HepG2 (cell line): ENCODE measurements at regions not wholly inside any gene's neighbourhood (a gene's known extent, or its start where the extent isn't known, plus 50 kb on each side); places are given as distances from the start of the nearest gene placed in this dataset.

ENCODE experiments used
- ATF7 ChIP-seq, 2 experiments: fragments of 450-650 bp in 1 of 2; sonication (generic) in 1 of 2; formaldehyde crosslinking in 1 of 2; IDR thresholded peaks; 2 replicates each; pipeline versions ENCODE4 v1.4.0 to v1.6.1; 2016 to 2020; ENCODE audit warnings: antibody characterized with exemption in 1 of 2, mild to moderate bottlenecking in 1 of 2, missing genetic modification reagents in 1 of 2
- BCLAF1 ChIP-seq: fragments of 450-650 bp; IDR thresholded peaks from 2 replicates; pipeline ENCODE4 v1.6.1; 2017; ENCODE audit warnings: mild to moderate bottlenecking
- CTCF ChIP-seq: sonication (generic); formaldehyde crosslinking; IDR thresholded peaks from 2 replicates; pipeline ENCODE4 v1.5.0; 2020; ENCODE audit warnings: mild to moderate bottlenecking, missing genetic modification reagents, moderate library complexity
- MED1 ChIP-seq: sonication (generic); formaldehyde crosslinking; IDR thresholded peaks from 2 replicates; pipeline ENCODE4 v1.4.0; 2020; ENCODE audit warnings: missing genetic modification reagents
- MZF1 ChIP-seq: sonication (generic); formaldehyde crosslinking; IDR thresholded peaks from 2 replicates; pipeline ENCODE4 v1.8.1; 2023; ENCODE audit warnings: mild to moderate bottlenecking, missing genetic modification reagents, borderline replicate concordance
- PCBP2 ChIP-seq: fragments of 200-400 bp; formaldehyde crosslinking; optimal IDR thresholded peaks from 2 replicates; pipeline ENCODE3; 2018; ENCODE audit warnings: low read length, low read depth; ENCODE audit not compliant: poor library complexity, severe bottlenecking
- POLR2A ChIP-seq, 2 experiments: IDR thresholded peaks; 2 replicates each; pipeline ENCODE4 v1.6.1; 2011; ENCODE audit warnings: low read depth in 2 of 2, low read length in 2 of 2, mild to moderate bottlenecking in 1 of 2, moderate library complexity in 1 of 2; ENCODE audit not compliant: insufficient read depth in 1 of 2
- PPARG ChIP-seq: conservative IDR thresholded peaks from 2 replicates; pipeline ENCODE4 v1.6.1; 2016; ENCODE audit warnings: missing biosample characterization, missing genetic modification reagents
- TAF1 ChIP-seq: sonication (generic); formaldehyde crosslinking; IDR thresholded peaks from 2 replicates; pipeline ENCODE4 v1.4.0; 2020; ENCODE audit warnings: missing genetic modification reagents
- ZNF331 ChIP-seq: sonication (generic); formaldehyde crosslinking; IDR thresholded peaks from 2 replicates; pipeline ENCODE4 v1.4.0; 2020; ENCODE audit warnings: missing genetic modification reagents
- ZNF513 ChIP-seq: sonication (generic); formaldehyde crosslinking; conservative IDR thresholded peaks from 2 replicates; pipeline ENCODE4 v1.5.0; 2020; ENCODE audit warnings: missing genetic modification reagents
- ZNF569 ChIP-seq: sonication (generic); formaldehyde crosslinking; IDR thresholded peaks from 2 replicates; pipeline ENCODE4 v1.5.0; 2020; ENCODE audit warnings: mild to moderate bottlenecking, missing genetic modification reagents, moderate library complexity, borderline replicate concordance

GRCh38 chr1:18575620-18576019 lies 55.0 kb upstream of the PAX7 start:
- TF ChIP-seq MED1 (CRISPR knock-in tag) (no peak), PCBP2 (no peak), CTCF (CRISPR knock-in tag) (peak; percentile 89), ZNF513 (CRISPR knock-in tag) (no peak), BCLAF1 (no peak), POLR2A (IDR thresholded peaks at IDR 0.05; ENCODE audit: insufficient read depth in 1 of 2, low read depth in 2 of 2, low read length in 2 of 2) (no peak), ZNF569 (CRISPR knock-in tag) (no peak), ZNF331 (no peak), TAF1 (CRISPR knock-in tag) (no peak), MZF1 (CRISPR knock-in tag) (no peak), PPARG (CRISPR knock-in tag) (no peak), ATF7 (IDR thresholded peaks at IDR 0.05) (no peak), ATF7 (CRISPR knock-in tag; IDR thresholded peaks at IDR 0.05) (no peak)
